ENCODE measurements at regions not wholly inside any gene's neighbourhood (a gene's known extent, or its start where the extent isn't known, plus 50 kb on each side); places are given as distances from the start of the nearest gene placed in this dataset.
"Not testable (repeated sequence)": the region's sequence is repeated elsewhere in the genome, so short reads cannot be mapped to it uniquely, and the experiment has no call there.

DNA sequence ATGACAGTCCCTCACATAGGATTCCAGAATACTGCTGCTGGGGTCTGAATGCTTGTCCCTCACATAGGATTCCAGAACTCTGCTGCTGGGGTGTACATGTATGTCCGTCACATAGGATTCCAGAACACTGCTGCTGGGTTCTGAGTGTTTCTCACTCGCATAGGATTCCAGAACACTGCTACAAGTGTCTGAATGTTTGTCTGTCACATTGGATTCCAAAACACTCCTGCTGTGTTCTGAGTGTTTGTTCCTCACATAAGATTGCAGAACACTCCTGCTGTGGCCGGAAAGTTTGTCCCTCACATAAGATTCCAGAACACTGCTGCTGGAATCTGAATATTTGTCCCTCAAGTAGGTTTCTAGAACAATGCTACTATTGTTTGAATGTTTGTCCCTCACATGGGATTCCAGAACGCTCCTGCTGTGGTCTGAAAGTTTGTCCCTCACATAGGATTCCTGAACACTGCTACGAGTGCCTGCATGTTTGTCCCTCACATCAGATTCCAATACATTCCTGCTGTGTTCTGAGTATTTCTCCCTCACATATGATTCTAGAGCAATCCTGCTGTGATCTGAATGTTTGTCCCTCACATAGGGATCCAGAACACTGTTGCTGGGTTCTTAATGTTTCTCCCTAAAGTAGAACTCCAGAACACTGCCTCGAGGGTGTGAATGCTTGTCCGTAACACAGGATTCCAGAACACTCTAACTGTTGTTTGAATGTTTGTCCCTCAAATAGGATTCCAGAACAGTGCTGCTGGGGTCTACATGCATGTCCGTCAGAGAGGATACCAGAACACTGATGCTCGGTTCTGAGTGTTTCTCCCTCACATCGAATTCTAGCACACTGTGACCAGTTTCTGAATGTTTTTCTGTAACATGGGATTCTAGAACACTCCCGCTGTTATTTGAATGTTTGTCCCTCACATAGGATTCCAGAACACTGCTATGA is 200.4 kb downstream of the FOXD4L6 start:
- no peaks in the 10 kb centered on the region for H3K4me1 ChIP-seq
- TF ChIP-seq, protein P1, sequence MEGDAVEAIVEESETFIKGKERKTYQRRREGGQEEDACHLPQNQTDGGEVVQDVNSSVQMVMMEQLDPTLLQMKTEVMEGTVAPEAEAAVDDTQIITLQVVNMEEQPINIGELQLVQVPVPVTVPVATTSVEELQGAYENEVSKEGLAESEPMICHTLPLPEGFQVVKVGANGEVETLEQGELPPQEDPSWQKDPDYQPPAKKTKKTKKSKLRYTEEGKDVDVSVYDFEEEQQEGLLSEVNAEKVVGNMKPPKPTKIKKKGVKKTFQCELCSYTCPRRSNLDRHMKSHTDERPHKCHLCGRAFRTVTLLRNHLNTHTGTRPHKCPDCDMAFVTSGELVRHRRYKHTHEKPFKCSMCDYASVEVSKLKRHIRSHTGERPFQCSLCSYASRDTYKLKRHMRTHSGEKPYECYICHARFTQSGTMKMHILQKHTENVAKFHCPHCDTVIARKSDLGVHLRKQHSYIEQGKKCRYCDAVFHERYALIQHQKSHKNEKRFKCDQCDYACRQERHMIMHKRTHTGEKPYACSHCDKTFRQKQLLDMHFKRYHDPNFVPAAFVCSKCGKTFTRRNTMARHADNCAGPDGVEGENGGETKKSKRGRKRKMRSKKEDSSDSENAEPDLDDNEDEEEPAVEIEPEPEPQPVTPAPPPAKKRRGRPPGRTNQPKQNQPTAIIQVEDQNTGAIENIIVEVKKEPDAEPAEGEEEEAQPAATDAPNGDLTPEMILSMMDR (IDR thresholded peaks at IDR 0.05): no peak
- H3K9me3 ChIP-seq: peaks cover 25% of the 10 kb centered on the region
- H3K27ac ChIP-seq: no peak overlapping the region
- H3K36me3 ChIP-seq: no peaks in the 10 kb centered on the region
- no peak for DNase-seq
- intact Hi-C loops (cut with DNase I): no loop called here
- H3K27me3 ChIP-seq: no peaks in the 10 kb centered on the region
- H3K4me3 ChIP-seq: no peak overlapping the region
- no peak overlapping the region for H3K9ac ChIP-seq (ENCODE audit: low read depth in 2 of 2, low read length in 2 of 2)

DNA sequence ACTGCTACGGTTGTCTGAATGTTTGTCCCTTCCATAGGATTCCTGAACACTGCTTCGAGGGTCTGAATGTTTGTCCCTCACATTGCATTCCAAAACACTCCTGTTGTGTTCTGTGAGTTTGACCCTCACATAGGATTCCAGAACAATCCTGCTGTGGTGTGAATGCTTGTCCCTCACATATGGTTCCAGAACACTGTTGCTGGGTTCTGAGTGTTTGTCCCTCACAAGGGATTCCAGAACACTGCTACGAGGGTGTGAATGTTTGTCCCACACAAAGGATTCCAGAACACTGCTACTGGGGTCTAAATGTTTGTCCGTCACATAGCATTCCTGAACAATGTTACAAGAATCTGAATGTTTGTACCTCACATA is 201.2 kb downstream of the FOXD4L6 start:
- DNase-seq: no peak
- TF ChIP-seq, protein P1 (IDR thresholded peaks at IDR 0.05): no peak
- no peaks in the 10 kb centered on the region for H3K4me1 ChIP-seq
- H3K4me3 ChIP-seq: no peak overlapping the region
- intact Hi-C loops (cut with DNase I): no loop called here
- no peaks in the 10 kb centered on the region for H3K27me3 ChIP-seq
- H3K36me3 ChIP-seq: no peaks in the 10 kb centered on the region
- no peak overlapping the region for H3K9ac ChIP-seq (ENCODE audit: low read depth in 2 of 2, low read length in 2 of 2)
- H3K9me3 ChIP-seq: peaks cover 25% of the 10 kb centered on the region
- H3K27ac ChIP-seq: no peak overlapping the region

DNA sequence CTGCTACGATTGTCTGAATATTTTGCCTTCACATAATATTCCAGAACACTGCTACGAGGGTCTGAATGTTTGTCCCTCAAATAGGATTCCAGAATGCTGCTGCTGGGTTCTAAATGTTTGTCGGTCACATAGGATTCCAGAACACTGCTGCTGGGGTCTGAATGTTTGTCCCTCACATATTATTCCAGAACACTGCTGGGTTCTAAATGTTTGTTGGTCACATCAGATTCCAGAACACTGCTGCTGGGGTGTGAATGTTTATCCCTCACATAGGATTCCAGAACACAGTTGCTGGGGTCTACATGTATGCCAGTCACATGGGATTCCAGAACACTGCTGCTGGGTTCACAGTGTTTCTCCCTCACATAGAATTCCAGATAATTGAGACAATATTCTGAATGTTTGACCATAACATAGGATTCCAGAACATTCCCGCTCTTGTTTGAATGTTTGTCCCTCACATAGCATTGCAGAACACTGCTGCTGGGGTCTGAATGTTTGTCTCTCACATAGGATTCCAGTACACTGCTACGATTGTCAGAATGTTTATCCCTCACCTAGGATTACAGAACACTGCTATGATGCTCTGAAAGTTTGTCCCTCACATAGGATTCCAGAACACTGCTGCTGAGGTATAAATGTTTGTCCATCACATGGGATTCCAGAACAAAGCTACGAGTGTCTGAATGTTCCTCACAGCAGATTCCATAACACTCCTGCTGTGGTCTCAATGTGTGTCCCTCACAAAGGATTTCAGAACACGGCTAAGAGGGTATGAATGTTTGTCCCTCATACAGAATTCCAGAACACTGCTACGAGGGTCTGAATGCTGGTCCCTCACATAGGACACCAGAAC is 201.8 kb downstream of the FOXD4L6 start:
- no peak for DNase-seq
- Histone ChIP-seq H3K4me3 (no peak overlapping the region), H3K27me3 (no peaks in the 10 kb centered on the region), H3K27ac (no peak overlapping the region), H3K36me3 (no peaks in the 10 kb centered on the region), H3K9me3 (peaks cover 25% of the 10 kb centered on the region), H3K9ac (ENCODE audit: low read depth in 2 of 2, low read length in 2 of 2) (no peak overlapping the region), H3K4me1 (no peaks in the 10 kb centered on the region)
- TF ChIP-seq, protein P1 (IDR thresholded peaks at IDR 0.05): no peak
- intact Hi-C loops (cut with DNase I): no loop called here

DNA sequence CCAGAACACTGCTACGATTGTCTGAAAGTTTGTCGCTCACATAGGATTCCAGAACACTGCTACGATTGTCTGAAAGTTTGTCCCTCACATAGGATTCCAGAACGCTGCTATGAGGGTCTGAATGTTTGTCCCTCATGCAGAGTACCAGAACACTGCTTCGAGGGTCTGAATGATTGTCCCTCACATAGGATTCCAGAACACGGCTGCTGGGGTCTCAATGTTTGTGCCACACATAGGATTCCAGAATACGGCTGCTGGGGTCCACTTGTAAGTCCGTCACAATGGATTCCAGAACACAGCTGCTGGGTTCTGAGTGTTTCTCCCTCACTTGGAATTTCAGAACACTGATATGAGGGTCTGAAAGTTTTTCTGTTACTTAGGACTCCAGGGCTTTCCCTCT is 203.3 kb downstream of the FOXD4L6 start:
- no peaks in the 10 kb centered on the region for H3K27me3 ChIP-seq
- TF ChIP-seq, protein P1 (IDR thresholded peaks at IDR 0.05): no peak
- H3K4me3 ChIP-seq: no peak overlapping the region
- H3K4me1 ChIP-seq: no peaks in the 10 kb centered on the region
- peaks cover 26% of the 10 kb centered on the region for H3K9me3 ChIP-seq
- H3K9ac ChIP-seq (ENCODE audit: low read depth in 2 of 2, low read length in 2 of 2): no peak overlapping the region
- H3K27ac ChIP-seq: no peak overlapping the region
- intact Hi-C loops (cut with DNase I): no loop called here
- DNase-seq: no peak
- no peaks in the 10 kb centered on the region for H3K36me3 ChIP-seq

DNA sequence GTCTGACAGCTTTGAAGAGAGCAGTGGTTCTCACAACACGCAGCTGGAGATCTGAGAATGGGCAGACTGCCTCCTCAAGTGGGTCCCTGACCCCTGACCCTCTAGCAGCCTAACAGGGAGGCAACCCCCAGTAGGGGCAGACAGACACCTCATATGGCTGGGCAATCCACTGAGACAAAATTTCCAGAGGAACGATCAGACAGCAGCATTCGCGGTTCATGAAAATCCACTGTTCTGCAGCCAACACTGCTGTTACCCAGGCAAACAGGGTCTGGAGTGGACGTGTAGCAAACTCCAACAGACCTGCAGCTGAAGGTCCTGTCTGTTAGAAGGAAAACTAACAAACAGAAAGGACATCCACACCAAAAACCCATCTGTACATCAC is 212.1 kb downstream of the FOXD4L6 start:
- H3K36me3 ChIP-seq; H3K27me3 ChIP-seq; H3K9ac ChIP-seq (ENCODE audit: low read depth in 2 of 2, low read length in 2 of 2); H3K4me3 ChIP-seq; intact Hi-C loops (cut with DNase I); DNase-seq; H3K27ac ChIP-seq; H3K4me1 ChIP-seq: not testable (repeated sequence)
- H3K9me3 ChIP-seq: peaks cover 22% of the 10 kb centered on the region

DNA sequence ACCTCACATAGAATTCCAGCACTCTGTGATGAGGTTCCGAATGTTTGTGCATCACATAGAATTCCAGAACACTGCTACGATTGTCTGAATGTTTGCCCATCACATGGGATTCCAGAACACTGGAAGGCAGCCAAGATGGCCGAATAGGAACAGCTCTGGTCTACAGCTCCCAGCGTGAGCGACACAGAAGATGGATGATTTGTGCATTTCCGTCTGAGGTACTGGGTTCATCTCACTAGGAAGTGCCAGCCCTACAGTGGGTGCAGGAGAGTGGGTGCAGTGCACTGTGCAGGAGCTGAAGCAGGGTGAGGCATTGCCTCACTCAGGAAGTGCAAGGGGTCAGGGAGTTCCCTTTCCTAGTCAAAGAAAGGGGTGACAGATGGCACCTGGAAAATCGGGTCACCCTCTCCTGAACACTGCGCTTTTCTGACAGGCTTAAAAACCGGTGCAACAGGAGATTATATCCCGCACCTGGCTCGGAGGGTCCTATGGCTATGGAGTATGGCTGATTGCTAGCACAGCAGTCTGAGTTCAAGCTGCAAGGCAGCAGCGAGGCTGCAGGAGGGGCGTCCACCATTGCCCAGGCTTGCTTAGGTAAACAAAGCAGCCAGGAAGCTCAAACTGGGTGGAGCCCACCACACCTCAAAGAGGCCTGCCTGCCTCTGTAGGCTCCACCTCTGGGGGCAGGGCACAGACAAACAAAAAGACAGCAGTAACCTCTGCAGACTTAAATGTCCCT is 212.7 kb downstream of the FOXD4L6 start:
- H3K4me3 ChIP-seq; H3K9ac ChIP-seq (ENCODE audit: low read depth in 2 of 2, low read length in 2 of 2); DNase-seq; H3K36me3 ChIP-seq; intact Hi-C loops (cut with DNase I); H3K4me1 ChIP-seq; H3K27me3 ChIP-seq; H3K27ac ChIP-seq: not testable (repeated sequence)
- peaks cover 22% of the 10 kb centered on the region for H3K9me3 ChIP-seq
